Liver (tissue), 3 donors: ENCODE measurements at regions not wholly inside any gene's neighbourhood (a gene's known extent, or its start where the extent isn't known, plus 50 kb on each side); places are given as distances from the start of the nearest gene placed in this dataset.

Experiments
- RAD21 ChIP-seq, 2 donors: IDR thresholded peaks; 2 replicates each; pipeline ENCODE4 v1.6.1; 2016; ENCODE audit warnings: antibody characterized with exemption in 2 of 2, mild to moderate bottlenecking in 2 of 2
- SP1 ChIP-seq: IDR thresholded peaks from 2 replicates; pipeline ENCODE4 v1.6.1; 2018; ENCODE audit warnings: antibody characterized with exemption, mild to moderate bottlenecking
- TF ChIP-seq, protein P1 (sequence below): fragments of 150-350 bp; IDR thresholded peaks from 2 replicates; pipeline ENCODE4 v1.5.1; 2017; ENCODE audit warnings: improper control_type of control experiment, low read depth, low read length; ENCODE audit not compliant: missing input control
- TF ChIP-seq, protein P2 (sequence below): IDR thresholded peaks from 2 replicates; pipeline ENCODE4 v1.6.1; 2016; ENCODE audit warnings: antibody characterized with exemption, mild to moderate bottlenecking
- donor health status: healthy.
- donor health status: healthy.

GRCh38 chr3:163368168-163368567 lies 1710.1 kb downstream of the SI start:
- TF ChIP-seq, protein P1, sequence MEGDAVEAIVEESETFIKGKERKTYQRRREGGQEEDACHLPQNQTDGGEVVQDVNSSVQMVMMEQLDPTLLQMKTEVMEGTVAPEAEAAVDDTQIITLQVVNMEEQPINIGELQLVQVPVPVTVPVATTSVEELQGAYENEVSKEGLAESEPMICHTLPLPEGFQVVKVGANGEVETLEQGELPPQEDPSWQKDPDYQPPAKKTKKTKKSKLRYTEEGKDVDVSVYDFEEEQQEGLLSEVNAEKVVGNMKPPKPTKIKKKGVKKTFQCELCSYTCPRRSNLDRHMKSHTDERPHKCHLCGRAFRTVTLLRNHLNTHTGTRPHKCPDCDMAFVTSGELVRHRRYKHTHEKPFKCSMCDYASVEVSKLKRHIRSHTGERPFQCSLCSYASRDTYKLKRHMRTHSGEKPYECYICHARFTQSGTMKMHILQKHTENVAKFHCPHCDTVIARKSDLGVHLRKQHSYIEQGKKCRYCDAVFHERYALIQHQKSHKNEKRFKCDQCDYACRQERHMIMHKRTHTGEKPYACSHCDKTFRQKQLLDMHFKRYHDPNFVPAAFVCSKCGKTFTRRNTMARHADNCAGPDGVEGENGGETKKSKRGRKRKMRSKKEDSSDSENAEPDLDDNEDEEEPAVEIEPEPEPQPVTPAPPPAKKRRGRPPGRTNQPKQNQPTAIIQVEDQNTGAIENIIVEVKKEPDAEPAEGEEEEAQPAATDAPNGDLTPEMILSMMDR = no peak
- TF ChIP-seq RAD21 (IDR thresholded peaks at IDR 0.05) (no peak), SP1 (no peak)
- TF ChIP-seq, protein P2, sequence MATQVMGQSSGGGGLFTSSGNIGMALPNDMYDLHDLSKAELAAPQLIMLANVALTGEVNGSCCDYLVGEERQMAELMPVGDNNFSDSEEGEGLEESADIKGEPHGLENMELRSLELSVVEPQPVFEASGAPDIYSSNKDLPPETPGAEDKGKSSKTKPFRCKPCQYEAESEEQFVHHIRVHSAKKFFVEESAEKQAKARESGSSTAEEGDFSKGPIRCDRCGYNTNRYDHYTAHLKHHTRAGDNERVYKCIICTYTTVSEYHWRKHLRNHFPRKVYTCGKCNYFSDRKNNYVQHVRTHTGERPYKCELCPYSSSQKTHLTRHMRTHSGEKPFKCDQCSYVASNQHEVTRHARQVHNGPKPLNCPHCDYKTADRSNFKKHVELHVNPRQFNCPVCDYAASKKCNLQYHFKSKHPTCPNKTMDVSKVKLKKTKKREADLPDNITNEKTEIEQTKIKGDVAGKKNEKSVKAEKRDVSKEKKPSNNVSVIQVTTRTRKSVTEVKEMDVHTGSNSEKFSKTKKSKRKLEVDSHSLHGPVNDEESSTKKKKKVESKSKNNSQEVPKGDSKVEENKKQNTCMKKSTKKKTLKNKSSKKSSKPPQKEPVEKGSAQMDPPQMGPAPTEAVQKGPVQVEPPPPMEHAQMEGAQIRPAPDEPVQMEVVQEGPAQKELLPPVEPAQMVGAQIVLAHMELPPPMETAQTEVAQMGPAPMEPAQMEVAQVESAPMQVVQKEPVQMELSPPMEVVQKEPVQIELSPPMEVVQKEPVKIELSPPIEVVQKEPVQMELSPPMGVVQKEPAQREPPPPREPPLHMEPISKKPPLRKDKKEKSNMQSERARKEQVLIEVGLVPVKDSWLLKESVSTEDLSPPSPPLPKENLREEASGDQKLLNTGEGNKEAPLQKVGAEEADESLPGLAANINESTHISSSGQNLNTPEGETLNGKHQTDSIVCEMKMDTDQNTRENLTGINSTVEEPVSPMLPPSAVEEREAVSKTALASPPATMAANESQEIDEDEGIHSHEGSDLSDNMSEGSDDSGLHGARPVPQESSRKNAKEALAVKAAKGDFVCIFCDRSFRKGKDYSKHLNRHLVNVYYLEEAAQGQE = no peak
